ENCODE measurements at regions not wholly inside any gene's neighbourhood (a gene's known extent, or its start where the extent isn't known, plus 50 kb on each side); places are given as distances from the start of the nearest gene placed in this dataset.

DNA sequence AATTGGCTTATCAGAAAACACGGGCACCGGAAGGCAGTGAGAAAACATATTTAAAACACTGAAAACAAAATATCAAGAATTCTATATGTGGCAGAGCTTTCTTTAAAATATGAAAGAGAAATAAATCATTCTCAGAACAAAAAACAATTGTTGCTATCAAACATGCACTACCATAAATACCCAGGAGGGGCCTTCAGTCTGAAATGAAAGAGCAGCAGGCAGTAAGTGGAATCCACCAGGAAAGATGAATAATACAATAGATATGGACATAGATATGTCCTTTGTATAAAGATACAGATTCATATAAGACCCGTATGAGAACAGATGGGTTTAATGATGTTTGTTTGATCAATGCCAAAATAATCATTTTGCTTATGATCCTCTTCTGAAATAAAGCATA lies 142.0 kb downstream of the TMEM18 start:
- TF ChIP-seq, protein P1, sequence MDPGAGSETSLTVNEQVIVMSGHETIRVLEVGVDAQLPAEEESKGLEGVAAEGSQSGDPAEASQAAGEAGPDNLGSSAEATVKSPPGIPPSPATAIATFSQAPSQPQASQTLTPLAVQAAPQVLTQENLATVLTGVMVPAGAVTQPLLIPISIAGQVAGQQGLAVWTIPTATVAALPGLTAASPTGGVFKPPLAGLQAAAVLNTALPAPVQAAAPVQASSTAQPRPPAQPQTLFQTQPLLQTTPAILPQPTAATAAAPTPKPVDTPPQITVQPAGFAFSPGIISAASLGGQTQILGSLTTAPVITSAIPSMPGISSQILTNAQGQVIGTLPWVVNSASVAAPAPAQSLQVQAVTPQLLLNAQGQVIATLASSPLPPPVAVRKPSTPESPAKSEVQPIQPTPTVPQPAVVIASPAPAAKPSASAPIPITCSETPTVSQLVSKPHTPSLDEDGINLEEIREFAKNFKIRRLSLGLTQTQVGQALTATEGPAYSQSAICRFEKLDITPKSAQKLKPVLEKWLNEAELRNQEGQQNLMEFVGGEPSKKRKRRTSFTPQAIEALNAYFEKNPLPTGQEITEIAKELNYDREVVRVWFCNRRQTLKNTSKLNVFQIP (CRISPR knock-in tag; IDR thresholded peaks at IDR 0.05; ENCODE audit: borderline replicate concordance, low read depth): no peak
- no peak for TF ChIP-seq ZNF8 (CRISPR knock-in tag; IDR thresholded peaks at IDR 0.05)
- no peak for TF ChIP-seq ZNF70 (CRISPR knock-in tag; IDR thresholded peaks at IDR 0.05)
- TF ChIP-seq, protein P2, sequence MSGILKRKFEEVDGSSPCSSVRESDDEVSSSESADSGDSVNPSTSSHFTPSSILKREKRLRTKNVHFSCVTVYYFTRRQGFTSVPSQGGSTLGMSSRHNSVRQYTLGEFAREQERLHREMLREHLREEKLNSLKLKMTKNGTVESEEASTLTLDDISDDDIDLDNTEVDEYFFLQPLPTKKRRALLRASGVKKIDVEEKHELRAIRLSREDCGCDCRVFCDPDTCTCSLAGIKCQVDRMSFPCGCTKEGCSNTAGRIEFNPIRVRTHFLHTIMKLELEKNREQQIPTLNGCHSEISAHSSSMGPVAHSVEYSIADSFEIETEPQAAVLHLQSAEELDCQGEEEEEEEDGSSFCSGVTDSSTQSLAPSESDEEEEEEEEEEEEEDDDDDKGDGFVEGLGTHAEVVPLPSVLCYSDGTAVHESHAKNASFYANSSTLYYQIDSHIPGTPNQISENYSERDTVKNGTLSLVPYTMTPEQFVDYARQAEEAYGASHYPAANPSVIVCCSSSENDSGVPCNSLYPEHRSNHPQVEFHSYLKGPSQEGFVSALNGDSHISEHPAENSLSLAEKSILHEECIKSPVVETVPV (CRISPR knock-in tag; IDR thresholded peaks at IDR 0.05): no peak
- no peak for TF ChIP-seq TCF4 (CRISPR knock-in tag; IDR thresholded peaks at IDR 0.05; ENCODE audit: borderline replicate concordance)
- no peak for TF ChIP-seq OSR1 (CRISPR knock-in tag; IDR thresholded peaks at IDR 0.05)
- TF ChIP-seq ISL1 (CRISPR knock-in tag; IDR thresholded peaks at IDR 0.05): no peak
- TF ChIP-seq ZFP30 (CRISPR knock-in tag; IDR thresholded peaks at IDR 0.05): no peak
- no peak for TF ChIP-seq ESRRG (CRISPR knock-in tag; IDR thresholded peaks at IDR 0.05)
- TF ChIP-seq ARNTL (CRISPR knock-in tag; IDR thresholded peaks at IDR 0.05; ENCODE audit: borderline replicate concordance, low read depth): no peak
- ATAC-seq: no peak

DNA sequence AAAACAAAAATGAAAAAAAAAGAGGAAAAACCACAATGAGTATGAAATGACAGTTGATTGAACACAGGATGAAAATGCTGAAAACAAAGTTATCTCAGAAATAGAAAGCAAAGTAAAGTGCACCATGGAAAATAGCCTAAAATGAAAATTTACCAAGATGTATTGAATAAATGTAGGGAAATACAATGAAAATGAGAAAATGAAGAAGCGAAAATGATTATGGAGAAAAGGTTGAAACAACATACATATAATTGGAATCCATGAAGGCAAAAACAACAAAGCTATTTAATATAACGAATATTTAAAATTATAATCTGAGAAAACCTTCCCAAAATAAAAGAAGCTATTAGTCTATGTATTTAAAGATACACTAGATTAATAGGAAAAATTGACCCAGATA lies 147.4 kb downstream of the TMEM18 start:
- TF ChIP-seq, protein P3, sequence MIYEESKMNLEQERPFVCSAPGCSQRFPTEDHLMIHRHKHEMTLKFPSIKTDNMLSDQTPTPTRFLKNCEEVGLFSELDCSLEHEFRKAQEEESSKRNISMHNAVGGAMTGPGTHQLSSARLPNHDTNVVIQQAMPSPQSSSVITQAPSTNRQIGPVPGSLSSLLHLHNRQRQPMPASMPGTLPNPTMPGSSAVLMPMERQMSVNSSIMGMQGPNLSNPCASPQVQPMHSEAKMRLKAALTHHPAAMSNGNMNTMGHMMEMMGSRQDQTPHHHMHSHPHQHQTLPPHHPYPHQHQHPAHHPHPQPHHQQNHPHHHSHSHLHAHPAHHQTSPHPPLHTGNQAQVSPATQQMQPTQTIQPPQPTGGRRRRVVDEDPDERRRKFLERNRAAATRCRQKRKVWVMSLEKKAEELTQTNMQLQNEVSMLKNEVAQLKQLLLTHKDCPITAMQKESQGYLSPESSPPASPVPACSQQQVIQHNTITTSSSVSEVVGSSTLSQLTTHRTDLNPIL (CRISPR knock-in tag; IDR thresholded peaks at IDR 0.05; ENCODE audit: low read depth): no peak
- TF ChIP-seq, protein P4, sequence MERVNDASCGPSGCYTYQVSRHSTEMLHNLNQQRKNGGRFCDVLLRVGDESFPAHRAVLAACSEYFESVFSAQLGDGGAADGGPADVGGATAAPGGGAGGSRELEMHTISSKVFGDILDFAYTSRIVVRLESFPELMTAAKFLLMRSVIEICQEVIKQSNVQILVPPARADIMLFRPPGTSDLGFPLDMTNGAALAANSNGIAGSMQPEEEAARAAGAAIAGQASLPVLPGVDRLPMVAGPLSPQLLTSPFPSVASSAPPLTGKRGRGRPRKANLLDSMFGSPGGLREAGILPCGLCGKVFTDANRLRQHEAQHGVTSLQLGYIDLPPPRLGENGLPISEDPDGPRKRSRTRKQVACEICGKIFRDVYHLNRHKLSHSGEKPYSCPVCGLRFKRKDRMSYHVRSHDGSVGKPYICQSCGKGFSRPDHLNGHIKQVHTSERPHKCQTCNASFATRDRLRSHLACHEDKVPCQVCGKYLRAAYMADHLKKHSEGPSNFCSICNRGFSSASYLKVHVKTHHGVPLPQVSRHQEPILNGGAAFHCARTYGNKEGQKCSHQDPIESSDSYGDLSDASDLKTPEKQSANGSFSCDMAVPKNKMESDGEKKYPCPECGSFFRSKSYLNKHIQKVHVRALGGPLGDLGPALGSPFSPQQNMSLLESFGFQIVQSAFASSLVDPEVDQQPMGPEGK (CRISPR knock-in tag; IDR thresholded peaks at IDR 0.05; ENCODE audit: borderline replicate concordance): no peak
- no peak for TF ChIP-seq ARNTL (CRISPR knock-in tag; IDR thresholded peaks at IDR 0.05; ENCODE audit: borderline replicate concordance, low read depth)
- TF ChIP-seq ESRRG (CRISPR knock-in tag; IDR thresholded peaks at IDR 0.05): no peak
- TF ChIP-seq GLIS3 (CRISPR knock-in tag; IDR thresholded peaks at IDR 0.05): no peak
- TF ChIP-seq ZFP3 (CRISPR knock-in tag; IDR thresholded peaks at IDR 0.05): no peak
- TF ChIP-seq, protein P1 (CRISPR knock-in tag; IDR thresholded peaks at IDR 0.05; ENCODE audit: borderline replicate concordance, low read depth): no peak
- no peak for TF ChIP-seq ZNF70 (CRISPR knock-in tag; IDR thresholded peaks at IDR 0.05)
- TF ChIP-seq CSDC2 (CRISPR knock-in tag; IDR thresholded peaks at IDR 0.05): no peak
- no peak for TF ChIP-seq PPARA (CRISPR knock-in tag; IDR thresholded peaks at IDR 0.05; ENCODE audit: borderline replicate concordance)
- no peak for TF ChIP-seq TOX (CRISPR knock-in tag; IDR thresholded peaks at IDR 0.05; ENCODE audit: borderline replicate concordance)
- TF ChIP-seq BACH2 (CRISPR knock-in tag; IDR thresholded peaks at IDR 0.05; ENCODE audit: borderline replicate concordance): no peak
- TF ChIP-seq, protein P5, sequence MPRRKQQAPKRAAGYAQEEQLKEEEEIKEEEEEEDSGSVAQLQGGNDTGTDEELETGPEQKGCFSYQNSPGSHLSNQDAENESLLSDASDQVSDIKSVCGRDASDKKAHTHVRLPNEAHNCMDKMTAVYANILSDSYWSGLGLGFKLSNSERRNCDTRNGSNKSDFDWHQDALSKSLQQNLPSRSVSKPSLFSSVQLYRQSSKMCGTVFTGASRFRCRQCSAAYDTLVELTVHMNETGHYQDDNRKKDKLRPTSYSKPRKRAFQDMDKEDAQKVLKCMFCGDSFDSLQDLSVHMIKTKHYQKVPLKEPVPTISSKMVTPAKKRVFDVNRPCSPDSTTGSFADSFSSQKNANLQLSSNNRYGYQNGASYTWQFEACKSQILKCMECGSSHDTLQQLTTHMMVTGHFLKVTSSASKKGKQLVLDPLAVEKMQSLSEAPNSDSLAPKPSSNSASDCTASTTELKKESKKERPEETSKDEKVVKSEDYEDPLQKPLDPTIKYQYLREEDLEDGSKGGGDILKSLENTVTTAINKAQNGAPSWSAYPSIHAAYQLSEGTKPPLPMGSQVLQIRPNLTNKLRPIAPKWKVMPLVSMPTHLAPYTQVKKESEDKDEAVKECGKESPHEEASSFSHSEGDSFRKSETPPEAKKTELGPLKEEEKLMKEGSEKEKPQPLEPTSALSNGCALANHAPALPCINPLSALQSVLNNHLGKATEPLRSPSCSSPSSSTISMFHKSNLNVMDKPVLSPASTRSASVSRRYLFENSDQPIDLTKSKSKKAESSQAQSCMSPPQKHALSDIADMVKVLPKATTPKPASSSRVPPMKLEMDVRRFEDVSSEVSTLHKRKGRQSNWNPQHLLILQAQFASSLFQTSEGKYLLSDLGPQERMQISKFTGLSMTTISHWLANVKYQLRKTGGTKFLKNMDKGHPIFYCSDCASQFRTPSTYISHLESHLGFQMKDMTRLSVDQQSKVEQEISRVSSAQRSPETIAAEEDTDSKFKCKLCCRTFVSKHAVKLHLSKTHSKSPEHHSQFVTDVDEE (CRISPR knock-in tag; IDR thresholded peaks at IDR 0.05): no peak
- TF ChIP-seq ZNF565 (CRISPR knock-in tag; conservative IDR thresholded peaks at IDR 0.05; ENCODE audit: low read depth): no peak
- TF ChIP-seq TCF4 (CRISPR knock-in tag; IDR thresholded peaks at IDR 0.05; ENCODE audit: borderline replicate concordance): no peak
- TF ChIP-seq, protein P2 (CRISPR knock-in tag; IDR thresholded peaks at IDR 0.05): no peak
- no peak for TF ChIP-seq ZNF8 (CRISPR knock-in tag; IDR thresholded peaks at IDR 0.05)

More for the DNA sequence above, 147.4 kb downstream of the TMEM18 start:
- ATAC-seq: no peak
